ENCODE measurements at regions not wholly inside any gene's neighbourhood (a gene's known extent, or its start where the extent isn't known, plus 50 kb on each side); places are given as distances from the start of the nearest gene placed in this dataset.

GRCh38 chr20:22904905-22905304 is 130.2 kb upstream of the SSTR4 start:
- TF ChIP-seq EP300 (IDR thresholded peaks at IDR 0.05) (no peak), CTCF (IDR thresholded peaks at IDR 0.05) (no peak), PHF8 (IDR thresholded peaks at IDR 0.05; ENCODE audit: borderline replicate concordance, low read depth) (no peak), TP53 (CRISPR knock-in tag; IDR thresholded peaks at IDR 0.05) (no peak)
